ENCODE measurements at regions not wholly inside any gene's neighbourhood (a gene's known extent, or its start where the extent isn't known, plus 50 kb on each side); places are given as distances from the start of the nearest gene placed in this dataset.

GRCh38 chr5:68000805-68001204 lies 214.8 kb upstream of the PIK3R1 start:
- POLR2A ChIA-PET: interaction anchor here (1.4 kb wide), 1 partner anchor 215 kb away, joined by 4 read pairs; the partner anchor contains the start of gene PIK3R1
- Histone ChIP-seq H4K20me1 (ENCODE audit: insufficient read depth) (no peaks in the 10 kb centered on the region), H3K4me1 (ENCODE audit: control insufficient read depth in 1 of 2, insufficient read depth in 2 of 2, low read length in 2 of 2) (peaks cover 4 to 27% of the 10 kb centered on the region in 2 experiments; a peak in 3 of 4 replicates), H3K9ac (ENCODE audit: low read length) (no peak overlapping the region), H2AFZ (ENCODE audit: low read depth, low read length, poor library complexity, severe bottlenecking) (no peak overlapping the region), H3K27ac (ENCODE audit: low read depth, low read length) (no peak overlapping the region), H3K4me3 (replicated peaks in 1 of 2; ENCODE audit: low read depth in 1 of 2, low read length in 2 of 2) (no peak overlapping the region), H3K79me2 (ENCODE audit: insufficient read depth, low read length) (no peaks in the 10 kb centered on the region), H3K9me2 (ENCODE audit: insufficient read depth) (no peaks in the 10 kb centered on the region), H3K27me3 (ENCODE audit: insufficient read depth, low read length) (no peaks in the 10 kb centered on the region), H3K9me3 (ENCODE audit: control insufficient read depth in 1 of 2, insufficient read depth in 1 of 2, low read depth in 1 of 2, low read length in 2 of 2) (no peaks in the 10 kb centered on the region), H3K4me2 (ENCODE audit: low read length) (no peak overlapping the region), H3K36me3 (ENCODE audit: control insufficient read depth in 1 of 2, insufficient read depth in 2 of 2, low read length in 2 of 2) (no peaks in the 10 kb centered on the region)
- BruUV-seq (replicated peaks): no TSS peak
- no peak for DNase-seq (ENCODE audit: low read depth, low spot score)
- RAD21 ChIA-PET (ENCODE audit: low non-redundant PET in 1 of 2, low total read pairs in 2 of 2, uncharacterized antibody in 2 of 2, unreplicated experiment in 2 of 2): no interaction called here
- no peak for ATAC-seq
- no peak for TF ChIP-seq CBX3 (IDR thresholded peaks at IDR 0.05; ENCODE audit: low read depth)
- no peak for TF ChIP-seq FOSL1 (IDR thresholded peaks at IDR 0.05; ENCODE audit: low read depth)
- TF ChIP-seq, protein P1, sequence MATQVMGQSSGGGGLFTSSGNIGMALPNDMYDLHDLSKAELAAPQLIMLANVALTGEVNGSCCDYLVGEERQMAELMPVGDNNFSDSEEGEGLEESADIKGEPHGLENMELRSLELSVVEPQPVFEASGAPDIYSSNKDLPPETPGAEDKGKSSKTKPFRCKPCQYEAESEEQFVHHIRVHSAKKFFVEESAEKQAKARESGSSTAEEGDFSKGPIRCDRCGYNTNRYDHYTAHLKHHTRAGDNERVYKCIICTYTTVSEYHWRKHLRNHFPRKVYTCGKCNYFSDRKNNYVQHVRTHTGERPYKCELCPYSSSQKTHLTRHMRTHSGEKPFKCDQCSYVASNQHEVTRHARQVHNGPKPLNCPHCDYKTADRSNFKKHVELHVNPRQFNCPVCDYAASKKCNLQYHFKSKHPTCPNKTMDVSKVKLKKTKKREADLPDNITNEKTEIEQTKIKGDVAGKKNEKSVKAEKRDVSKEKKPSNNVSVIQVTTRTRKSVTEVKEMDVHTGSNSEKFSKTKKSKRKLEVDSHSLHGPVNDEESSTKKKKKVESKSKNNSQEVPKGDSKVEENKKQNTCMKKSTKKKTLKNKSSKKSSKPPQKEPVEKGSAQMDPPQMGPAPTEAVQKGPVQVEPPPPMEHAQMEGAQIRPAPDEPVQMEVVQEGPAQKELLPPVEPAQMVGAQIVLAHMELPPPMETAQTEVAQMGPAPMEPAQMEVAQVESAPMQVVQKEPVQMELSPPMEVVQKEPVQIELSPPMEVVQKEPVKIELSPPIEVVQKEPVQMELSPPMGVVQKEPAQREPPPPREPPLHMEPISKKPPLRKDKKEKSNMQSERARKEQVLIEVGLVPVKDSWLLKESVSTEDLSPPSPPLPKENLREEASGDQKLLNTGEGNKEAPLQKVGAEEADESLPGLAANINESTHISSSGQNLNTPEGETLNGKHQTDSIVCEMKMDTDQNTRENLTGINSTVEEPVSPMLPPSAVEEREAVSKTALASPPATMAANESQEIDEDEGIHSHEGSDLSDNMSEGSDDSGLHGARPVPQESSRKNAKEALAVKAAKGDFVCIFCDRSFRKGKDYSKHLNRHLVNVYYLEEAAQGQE (IDR thresholded peaks at IDR 0.05; ENCODE audit: low read depth): no peak
- TF ChIP-seq CEBPB (IDR thresholded peaks at IDR 0.05; ENCODE audit: low read depth): no peak
- TF ChIP-seq POLR2A (IDR thresholded peaks at IDR 0.05; ENCODE audit: borderline replicate concordance, extremely low read depth, insufficient read depth, insufficient read length): no peak
- no peak for TF ChIP-seq JUND (IDR thresholded peaks at IDR 0.05)
- TF ChIP-seq RAD21 (IDR thresholded peaks at IDR 0.05; ENCODE audit: low read depth): no peak
- no peak for TF ChIP-seq SIN3A (IDR thresholded peaks at IDR 0.05; ENCODE audit: low read depth)
- CTCF ChIA-PET: no interaction called here
- intact Hi-C loops (cut with micrococcal nuclease): no loop called here

DNA sequence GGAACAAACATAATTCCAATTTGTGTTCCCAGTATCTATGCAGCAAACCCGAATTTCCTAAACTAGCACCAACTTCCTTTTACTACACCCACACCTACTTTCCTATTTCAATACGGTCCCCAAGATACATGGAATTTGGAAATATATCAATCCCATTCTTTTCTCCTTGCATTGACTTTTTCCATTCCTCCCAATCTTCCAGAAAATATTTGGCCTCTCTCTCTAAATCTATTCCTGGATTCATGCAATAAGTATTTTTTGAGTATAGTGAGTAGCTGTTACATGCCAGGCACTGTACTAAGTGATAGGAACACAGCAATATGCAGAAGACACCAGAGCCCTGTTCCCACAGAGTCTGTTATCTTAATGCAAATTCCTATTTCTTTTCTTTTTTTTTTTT lies 216.2 kb upstream of the PIK3R1 start:
- ATAC-seq (no peak), DNase-seq (ENCODE audit: low read depth, low spot score) (no peak)
- Histone ChIP-seq H3K9ac (ENCODE audit: low read length) (no peak overlapping the region), H3K27ac (ENCODE audit: low read depth, low read length) (no peak overlapping the region), H2AFZ (ENCODE audit: low read depth, low read length, poor library complexity, severe bottlenecking) (peak overlapping the region; percentile 12), H3K4me1 (ENCODE audit: control insufficient read depth in 1 of 2, insufficient read depth in 2 of 2, low read length in 2 of 2) (peaks cover 4 to 27% of the 10 kb centered on the region in 2 experiments; a peak in 3 of 4 replicates), H4K20me1 (ENCODE audit: insufficient read depth) (no peaks in the 10 kb centered on the region), H3K9me2 (ENCODE audit: insufficient read depth) (no peaks in the 10 kb centered on the region), H3K4me3 (replicated peaks in 1 of 2; ENCODE audit: low read depth in 1 of 2, low read length in 2 of 2) (no peak overlapping the region), H3K36me3 (ENCODE audit: control insufficient read depth in 1 of 2, insufficient read depth in 2 of 2, low read length in 2 of 2) (no peaks in the 10 kb centered on the region), H3K27me3 (ENCODE audit: insufficient read depth, low read length) (no peaks in the 10 kb centered on the region), H3K79me2 (ENCODE audit: insufficient read depth, low read length) (no peaks in the 10 kb centered on the region), H3K9me3 (ENCODE audit: control insufficient read depth in 1 of 2, insufficient read depth in 1 of 2, low read depth in 1 of 2, low read length in 2 of 2) (no peaks in the 10 kb centered on the region), H3K4me2 (ENCODE audit: low read length) (peak overlapping the region; percentile 60)
- ChIA-PET POLR2A (no interaction called here), CTCF (no interaction called here), RAD21 (ENCODE audit: low non-redundant PET in 1 of 2, low total read pairs in 2 of 2, uncharacterized antibody in 2 of 2, unreplicated experiment in 2 of 2) (no interaction called here)
- BruUV-seq (replicated peaks): no TSS peak
- intact Hi-C loops (cut with micrococcal nuclease): loop anchor here (1.0 kb wide), 1 partner anchor 216 kb away; the partner anchor contains the start of gene PIK3R1
- TF ChIP-seq RAD21 (IDR thresholded peaks at IDR 0.05; ENCODE audit: low read depth) (no peak), CTCF (IDR thresholded peaks at IDR 0.05 in 2 of 3, conservative IDR thresholded peaks at IDR 0.05 in 1 of 3; ENCODE audit: borderline replicate concordance in 1 of 3, insufficient read depth in 1 of 3, low read depth in 2 of 3, low read length in 2 of 3) (no peak), POLR2A (IDR thresholded peaks at IDR 0.05; ENCODE audit: borderline replicate concordance, extremely low read depth, insufficient read depth, insufficient read length) (no peak), ATF3 (IDR thresholded peaks at IDR 0.05) (no peak), FOSL1 (IDR thresholded peaks at IDR 0.05; ENCODE audit: low read depth) (no peak), CEBPB (IDR thresholded peaks at IDR 0.05; ENCODE audit: low read depth) (no peak), TCF7L2 (IDR thresholded peaks at IDR 0.05; ENCODE audit: borderline replicate concordance, extremely low read depth, insufficient read depth, insufficient read length) (no peak)
